GM12892 (cell line): ENCODE measurements at regions not wholly inside any gene's neighbourhood (a gene's known extent, or its start where the extent isn't known, plus 50 kb on each side); places are given as distances from the start of the nearest gene placed in this dataset.

Source experiments
- POLR2A ChIP-seq: IDR thresholded peaks from 2 replicates; pipeline ENCODE4 v1.6.1; 2011; ENCODE audit warnings: low read depth, low read length, control low read depth
- POLR2AphosphoS5 ChIP-seq: IDR thresholded peaks from 2 replicates; pipeline ENCODE4 v1.6.1; 2011; ENCODE audit warnings: low read depth, low read length, control low read depth

DNA sequence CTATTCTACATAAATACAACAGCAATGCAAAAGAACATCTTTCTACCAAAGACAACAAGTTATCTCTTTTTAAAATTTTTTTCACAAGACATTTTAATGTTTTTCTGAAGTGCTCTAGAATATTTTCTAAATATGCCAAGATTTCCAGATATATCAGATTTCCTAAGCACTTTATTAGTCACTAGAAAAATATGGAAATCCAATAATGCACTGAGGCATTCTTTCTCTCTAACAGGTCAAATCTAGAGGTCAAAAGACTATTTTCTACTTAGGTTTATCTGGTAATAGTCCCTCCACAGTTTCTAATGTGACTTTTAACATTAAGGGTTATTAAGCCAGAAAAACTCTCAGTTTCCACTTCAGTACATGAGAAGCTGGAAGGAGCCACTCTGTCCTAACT lies 1041.2 kb upstream of the INTU start:
- TF ChIP-seq POLR2AphosphoS5 (no peak), POLR2A (no peak)
